Adrenal gland (tissue), 5 donors: ENCODE measurements at regions not wholly inside any gene's neighbourhood (a gene's known extent, or its start where the extent isn't known, plus 50 kb on each side); places are given as distances from the start of the nearest gene placed in this dataset.
"Not testable (repeated sequence)": the region's sequence is repeated elsewhere in the genome, so short reads cannot be mapped to it uniquely, and the experiment has no call there.

Source experiments
- POLR2A ChIP-seq, 2 donors: fragments of 450-650 bp; IDR thresholded peaks; one replicate each; pipeline ENCODE4 v1.6.1; 2017; ENCODE audit warnings: antibody characterized with exemption in 2 of 2, mild to moderate bottlenecking in 2 of 2, moderate library complexity in 1 of 2
- TF ChIP-seq, protein P1 (sequence below), 6 experiments: fragments of 450-650 bp in 4 of 6; fragments of 200-600 bp in 2 of 6; sonication (generic) in 1 of 6; IDR thresholded peaks; 1 replicate in 5 of 6; 2 replicates in 1 of 6; pipeline versions ENCODE4 v1.5.1 to v1.8.0; 2016 to 2021; ENCODE audit warnings: antibody characterized with exemption in 6 of 6, mild to moderate bottlenecking in 2 of 6, moderate library complexity in 1 of 6
- donor health status: DM: no; HTN: no; CAD: no.

GRCh38 chr14:19242529-19242928 is 191.6 kb downstream of the POTEG start:
- TF ChIP-seq, protein P1, sequence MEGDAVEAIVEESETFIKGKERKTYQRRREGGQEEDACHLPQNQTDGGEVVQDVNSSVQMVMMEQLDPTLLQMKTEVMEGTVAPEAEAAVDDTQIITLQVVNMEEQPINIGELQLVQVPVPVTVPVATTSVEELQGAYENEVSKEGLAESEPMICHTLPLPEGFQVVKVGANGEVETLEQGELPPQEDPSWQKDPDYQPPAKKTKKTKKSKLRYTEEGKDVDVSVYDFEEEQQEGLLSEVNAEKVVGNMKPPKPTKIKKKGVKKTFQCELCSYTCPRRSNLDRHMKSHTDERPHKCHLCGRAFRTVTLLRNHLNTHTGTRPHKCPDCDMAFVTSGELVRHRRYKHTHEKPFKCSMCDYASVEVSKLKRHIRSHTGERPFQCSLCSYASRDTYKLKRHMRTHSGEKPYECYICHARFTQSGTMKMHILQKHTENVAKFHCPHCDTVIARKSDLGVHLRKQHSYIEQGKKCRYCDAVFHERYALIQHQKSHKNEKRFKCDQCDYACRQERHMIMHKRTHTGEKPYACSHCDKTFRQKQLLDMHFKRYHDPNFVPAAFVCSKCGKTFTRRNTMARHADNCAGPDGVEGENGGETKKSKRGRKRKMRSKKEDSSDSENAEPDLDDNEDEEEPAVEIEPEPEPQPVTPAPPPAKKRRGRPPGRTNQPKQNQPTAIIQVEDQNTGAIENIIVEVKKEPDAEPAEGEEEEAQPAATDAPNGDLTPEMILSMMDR (IDR thresholded peaks at IDR 0.05), result not testable (repeated sequence)
- not testable (repeated sequence) for TF ChIP-seq POLR2A (IDR thresholded peaks at IDR 0.05)
